Lower lobe of right lung (tissue), 2 donors: ENCODE measurements at regions not wholly inside any gene's neighbourhood (a gene's known extent, or its start where the extent isn't known, plus 50 kb on each side); places are given as distances from the start of the nearest gene placed in this dataset.
A peak's percentile ranks its signal among the peaks of the same experiment; 100 is the strongest.

Experiments used
- ATAC-seq, 2 donors: fragments of 200-7000 bp; cut with Tn5 transposase; one replicate each; pipeline ENCODE4 v1.9.1; 2020 to 2022; ENCODE audit warnings: mild to moderate bottlenecking in 2 of 2, moderate library complexity in 2 of 2
- DNase-seq: peaks from one replicate; pipeline ENCODE4 v3.0.0-alpha.2; 2020
- H3K27ac ChIP-seq: fragments of 200-600 bp; one replicate; pipeline ENCODE4 v1.8.0; 2022
- H3K27me3 ChIP-seq: fragments of 200-600 bp; one replicate; pipeline ENCODE4 v1.8.0; 2022; ENCODE audit warnings: low read depth
- H3K36me3 ChIP-seq: fragments of 200-600 bp; one replicate; pipeline ENCODE4 v1.8.0; 2022; ENCODE audit warnings: mild to moderate bottlenecking
- H3K4me1 ChIP-seq: fragments of 200-600 bp; one replicate; pipeline ENCODE4 v1.8.0; 2022
- H3K4me3 ChIP-seq: fragments of 200-600 bp; one replicate; pipeline ENCODE4 v1.8.0; 2022; ENCODE audit warnings: mild to moderate bottlenecking
- H3K9me3 ChIP-seq: fragments of 200-600 bp; one replicate; pipeline ENCODE4 v1.8.0; 2022
- CTCF ChIP-seq: fragments of 200-600 bp; IDR thresholded peaks from one replicate; pipeline ENCODE4 v1.8.0; 2022; ENCODE audit warnings: antibody characterized with exemption, mild to moderate bottlenecking
- intact Hi-C: fragments of 100-400 bp; cut with DNase I; formaldehyde crosslinking; loops from one replicate; pipeline ENCODE4 v1.11.0; 2022
- donor health status: DM: no; HTN: yes; CAD: no; lungs with severe emphysema.

GRCh38 chr16:51821527-51821926, 670.5 kb upstream of the SALL1 start:
- Histone ChIP-seq H3K36me3 (no peaks in the 10 kb centered on the region), H3K27ac (no peak overlapping the region), H3K27me3 (no peaks in the 10 kb centered on the region), H3K4me1 (no peaks in the 10 kb centered on the region), H3K9me3 (no peaks in the 10 kb centered on the region), H3K4me3 (no peak overlapping the region)
- no peak for TF ChIP-seq CTCF
- DNase-seq (no peak), ATAC-seq (no peak)
- intact Hi-C loops: no loop called here

- intact Hi-C loops: no loop called here
- TF ChIP-seq CTCF: no peak
- ATAC-seq (no peak), DNase-seq (no peak)
- no peaks in the 10 kb centered on the region for H3K36me3 ChIP-seq
- no peak overlapping the region for H3K4me3 ChIP-seq
- H3K27me3 ChIP-seq: no peaks in the 10 kb centered on the region
- no peak overlapping the region for H3K27ac ChIP-seq
- no peaks in the 10 kb centered on the region for H3K4me1 ChIP-seq
- H3K9me3 ChIP-seq: no peaks in the 10 kb centered on the region
These were observed 669.1 kb upstream of the SALL1 start for GRCh38 chr16:51820176-51820575.

- no peaks in the 10 kb centered on the region for H3K27me3 ChIP-seq
- no peaks in the 10 kb centered on the region for H3K9me3 ChIP-seq
- no peak overlapping the region for H3K27ac ChIP-seq
- peak in 1 of 2 donors; percentile 15 for ATAC-seq
- H3K4me1 ChIP-seq: no peaks in the 10 kb centered on the region
- no peak for DNase-seq
- intact Hi-C loops: no loop called here
- TF ChIP-seq CTCF: peak; percentile 63
- no peaks in the 10 kb centered on the region for H3K36me3 ChIP-seq
- H3K4me3 ChIP-seq: no peak overlapping the region
These were observed 667.4 kb upstream of the SALL1 start for GRCh38 chr16:51818342-51818944.

- TF ChIP-seq CTCF: no peak
- no peak for ATAC-seq
- intact Hi-C loops: no loop called here
These were observed 665.9 kb upstream of the SALL1 start for GRCh38 chr16:51816929-51817328.

GRCh38 chr16:51815523-51815922, 664.5 kb upstream of the SALL1 start:
- intact Hi-C loops: no loop called here
- no peak for TF ChIP-seq CTCF
- no peak overlapping the region for H3K4me3 ChIP-seq
- ATAC-seq (no peak), DNase-seq (no peak)
- no peak overlapping the region for H3K27ac ChIP-seq
- no peaks in the 10 kb centered on the region for H3K4me1 ChIP-seq
- no peaks in the 10 kb centered on the region for H3K9me3 ChIP-seq
- no peaks in the 10 kb centered on the region for H3K36me3 ChIP-seq
- H3K27me3 ChIP-seq: no peaks in the 10 kb centered on the region

More at GRCh38 chr16:51816929-51817328, 665.9 kb upstream of the SALL1 start:
- DNase-seq: no peak
- Histone ChIP-seq H3K27me3 (no peaks in the 10 kb centered on the region), H3K36me3 (no peaks in the 10 kb centered on the region), H3K4me3 (no peak overlapping the region), H3K9me3 (no peaks in the 10 kb centered on the region), H3K4me1 (no peaks in the 10 kb centered on the region), H3K27ac (no peak overlapping the region)

- no peaks in the 10 kb centered on the region for H3K4me1 ChIP-seq
- intact Hi-C loops: no loop called here
- H3K27me3 ChIP-seq: no peaks in the 10 kb centered on the region
- DNase-seq (no peak), ATAC-seq (no peak)
- H3K9me3 ChIP-seq: no peaks in the 10 kb centered on the region
- H3K27ac ChIP-seq: no peak overlapping the region
- H3K36me3 ChIP-seq: no peaks in the 10 kb centered on the region
- TF ChIP-seq CTCF: no peak
- no peak overlapping the region for H3K4me3 ChIP-seq
These were observed 663.5 kb upstream of the SALL1 start for GRCh38 chr16:51814617-51815016.
